ENCODE measurements at regions not wholly inside any gene's neighbourhood (a gene's known extent, or its start where the extent isn't known, plus 50 kb on each side); places are given as distances from the start of the nearest gene placed in this dataset.

DNA sequence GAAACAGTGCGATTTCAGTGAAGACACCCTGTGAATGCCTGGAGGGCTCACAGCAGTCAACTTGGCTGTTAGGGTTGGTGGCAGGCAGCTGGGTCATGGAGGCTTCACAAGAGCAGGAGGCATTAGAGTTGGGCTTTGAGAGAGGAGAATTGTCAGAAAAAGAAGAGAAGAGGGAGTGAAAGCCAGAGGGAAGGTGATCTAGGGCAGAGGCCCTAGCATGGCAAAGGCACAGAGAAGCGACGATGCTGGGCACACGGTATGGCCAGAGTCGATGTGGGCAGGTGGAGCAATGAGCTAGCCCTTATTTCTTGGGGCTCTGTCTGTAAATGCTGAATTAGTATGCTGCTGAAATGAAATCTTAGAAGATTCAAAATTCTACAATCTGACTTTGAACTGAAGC lies 52.6 kb upstream of the OLFM4 start:
- TF ChIP-seq, protein P1, sequence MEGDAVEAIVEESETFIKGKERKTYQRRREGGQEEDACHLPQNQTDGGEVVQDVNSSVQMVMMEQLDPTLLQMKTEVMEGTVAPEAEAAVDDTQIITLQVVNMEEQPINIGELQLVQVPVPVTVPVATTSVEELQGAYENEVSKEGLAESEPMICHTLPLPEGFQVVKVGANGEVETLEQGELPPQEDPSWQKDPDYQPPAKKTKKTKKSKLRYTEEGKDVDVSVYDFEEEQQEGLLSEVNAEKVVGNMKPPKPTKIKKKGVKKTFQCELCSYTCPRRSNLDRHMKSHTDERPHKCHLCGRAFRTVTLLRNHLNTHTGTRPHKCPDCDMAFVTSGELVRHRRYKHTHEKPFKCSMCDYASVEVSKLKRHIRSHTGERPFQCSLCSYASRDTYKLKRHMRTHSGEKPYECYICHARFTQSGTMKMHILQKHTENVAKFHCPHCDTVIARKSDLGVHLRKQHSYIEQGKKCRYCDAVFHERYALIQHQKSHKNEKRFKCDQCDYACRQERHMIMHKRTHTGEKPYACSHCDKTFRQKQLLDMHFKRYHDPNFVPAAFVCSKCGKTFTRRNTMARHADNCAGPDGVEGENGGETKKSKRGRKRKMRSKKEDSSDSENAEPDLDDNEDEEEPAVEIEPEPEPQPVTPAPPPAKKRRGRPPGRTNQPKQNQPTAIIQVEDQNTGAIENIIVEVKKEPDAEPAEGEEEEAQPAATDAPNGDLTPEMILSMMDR (IDR thresholded peaks at IDR 0.05), result no peak
- ATAC-seq (ENCODE audit: low FRiP score) (no peak), DNase-seq (ENCODE audit: low spot score) (no peak)

DNA sequence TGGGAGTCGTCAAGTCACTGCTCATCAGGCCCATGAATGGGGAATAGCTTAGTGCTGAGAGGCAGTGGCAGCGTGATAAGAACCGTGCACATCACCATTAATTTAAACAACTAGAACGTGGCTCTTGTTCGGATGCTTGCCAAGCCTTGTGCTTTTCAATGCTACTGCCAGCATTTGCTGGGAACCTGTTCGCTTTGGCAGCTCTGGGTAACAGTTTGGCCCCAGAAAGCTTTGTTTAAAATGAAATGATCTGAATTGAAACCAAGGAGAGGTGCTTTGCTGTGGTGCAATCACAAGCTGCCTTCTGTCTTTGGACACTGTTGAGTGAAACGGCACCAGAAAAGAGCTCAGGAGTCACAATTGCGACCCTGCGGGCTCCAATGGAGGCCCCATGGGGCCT lies 53.5 kb upstream of the OLFM4 start:
- DNase-seq (ENCODE audit: low spot score) (no peak), ATAC-seq (ENCODE audit: low FRiP score) (no peak)
- TF ChIP-seq, protein P1 (IDR thresholded peaks at IDR 0.05), result no peak

DNA sequence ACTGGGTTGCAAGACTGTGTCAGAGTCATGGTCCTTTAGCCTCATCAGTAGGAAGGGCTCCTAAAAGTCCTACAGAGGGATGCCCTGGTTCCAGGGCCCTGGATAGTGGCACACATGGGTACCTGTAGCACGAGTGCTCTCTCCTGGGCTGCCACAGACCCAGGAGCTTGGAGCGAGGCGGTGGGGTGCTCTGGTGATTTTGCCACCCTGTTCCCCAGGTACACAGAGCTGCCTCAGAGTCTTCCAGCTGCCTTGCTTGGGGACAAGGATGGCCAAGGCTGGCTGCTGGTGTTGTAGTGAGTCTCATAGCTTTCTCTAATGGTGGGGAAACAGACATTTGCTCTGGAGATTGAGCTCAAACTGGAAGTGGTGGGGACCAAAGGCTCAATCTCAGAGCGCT lies 53.9 kb upstream of the OLFM4 start:
- TF ChIP-seq, protein P1 (IDR thresholded peaks at IDR 0.05), result no peak
- ATAC-seq (ENCODE audit: low FRiP score), result no peak

DNA sequence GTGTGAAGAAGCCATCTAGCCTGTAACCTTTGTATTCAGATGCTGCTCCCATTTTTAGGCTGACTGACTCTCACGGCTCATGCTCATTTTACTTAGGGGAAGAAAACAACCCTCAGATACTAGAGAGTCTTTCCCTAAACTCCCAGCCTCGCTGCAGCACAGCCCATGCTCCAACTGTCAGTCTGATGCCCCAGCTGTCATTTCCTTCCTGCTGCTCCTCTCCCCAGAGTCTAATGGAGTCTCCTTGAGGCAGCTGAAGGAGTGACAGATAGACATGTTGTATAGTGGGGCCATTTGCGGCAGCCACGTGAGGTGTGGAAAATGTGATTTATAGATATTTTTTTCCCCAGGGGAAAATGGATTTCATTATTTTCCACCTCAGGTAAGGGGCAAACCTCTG lies 59.2 kb upstream of the OLFM4 start:
- TF ChIP-seq, protein P1 (IDR thresholded peaks at IDR 0.05), result no peak
- ATAC-seq (ENCODE audit: low FRiP score) (no peak), DNase-seq (ENCODE audit: low spot score) (no peak)

More for the DNA sequence above, 53.9 kb upstream of the OLFM4 start:
- DNase-seq (ENCODE audit: low spot score), result no peak

DNA sequence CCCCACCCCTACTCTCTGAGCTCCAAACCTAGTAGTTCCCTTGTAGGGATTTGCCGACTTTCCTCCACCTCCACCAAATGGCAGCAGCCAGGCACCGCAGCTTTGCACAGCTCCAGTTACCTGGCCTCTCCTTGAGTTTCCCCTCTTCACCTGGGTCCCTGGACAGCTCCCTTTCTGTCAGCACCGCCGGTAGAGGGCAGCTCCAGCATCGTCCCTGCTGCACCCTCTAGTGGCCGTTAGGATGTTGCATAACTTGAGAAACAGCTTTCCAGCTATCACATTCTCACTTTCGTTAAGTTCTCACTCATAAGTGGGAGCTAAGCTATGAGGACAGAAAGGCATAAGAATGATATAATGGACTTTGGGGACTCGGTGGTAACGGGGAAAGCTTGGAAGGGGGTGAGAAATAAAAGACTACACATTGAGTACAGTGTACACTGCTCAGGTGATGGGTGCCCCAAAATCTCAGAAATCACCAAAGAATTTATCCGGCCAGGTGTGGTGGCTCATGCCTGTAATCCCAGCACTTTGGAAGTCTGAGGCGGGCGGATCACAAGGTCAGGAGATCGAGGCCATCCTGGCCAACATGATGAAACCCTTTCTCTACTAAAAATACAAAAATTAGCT lies 60.4 kb upstream of the OLFM4 start:
- ATAC-seq (ENCODE audit: low FRiP score), result peak; percentile 37
- TF ChIP-seq, protein P1 (IDR thresholded peaks at IDR 0.05), result no peak

DNA sequence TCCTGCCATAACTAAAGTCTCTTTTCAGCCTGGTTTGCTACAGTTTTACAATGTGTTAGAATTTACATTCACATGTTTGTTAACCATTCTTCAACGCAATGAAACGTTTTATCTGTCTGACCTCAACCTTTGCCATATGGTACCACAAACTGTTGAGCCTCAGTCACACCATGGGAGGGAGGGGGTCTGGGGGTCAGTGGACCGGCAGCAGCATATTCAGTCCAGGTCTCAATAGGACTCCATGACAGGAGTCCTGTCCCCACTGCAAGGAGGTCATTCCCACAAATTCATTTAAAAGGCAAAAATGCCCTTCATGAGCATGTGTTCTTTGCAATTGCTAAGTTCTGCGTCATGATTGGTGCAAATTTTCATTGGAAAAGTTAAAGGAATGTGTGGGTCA lies 66.6 kb upstream of the OLFM4 start:
- no peak for DNase-seq (ENCODE audit: low spot score)
- ATAC-seq (ENCODE audit: low FRiP score), result no peak
- TF ChIP-seq, protein P1 (IDR thresholded peaks at IDR 0.05), result no peak

More for the DNA sequence above, 60.4 kb upstream of the OLFM4 start:
- peak; percentile 31 for DNase-seq (ENCODE audit: low spot score)

DNA sequence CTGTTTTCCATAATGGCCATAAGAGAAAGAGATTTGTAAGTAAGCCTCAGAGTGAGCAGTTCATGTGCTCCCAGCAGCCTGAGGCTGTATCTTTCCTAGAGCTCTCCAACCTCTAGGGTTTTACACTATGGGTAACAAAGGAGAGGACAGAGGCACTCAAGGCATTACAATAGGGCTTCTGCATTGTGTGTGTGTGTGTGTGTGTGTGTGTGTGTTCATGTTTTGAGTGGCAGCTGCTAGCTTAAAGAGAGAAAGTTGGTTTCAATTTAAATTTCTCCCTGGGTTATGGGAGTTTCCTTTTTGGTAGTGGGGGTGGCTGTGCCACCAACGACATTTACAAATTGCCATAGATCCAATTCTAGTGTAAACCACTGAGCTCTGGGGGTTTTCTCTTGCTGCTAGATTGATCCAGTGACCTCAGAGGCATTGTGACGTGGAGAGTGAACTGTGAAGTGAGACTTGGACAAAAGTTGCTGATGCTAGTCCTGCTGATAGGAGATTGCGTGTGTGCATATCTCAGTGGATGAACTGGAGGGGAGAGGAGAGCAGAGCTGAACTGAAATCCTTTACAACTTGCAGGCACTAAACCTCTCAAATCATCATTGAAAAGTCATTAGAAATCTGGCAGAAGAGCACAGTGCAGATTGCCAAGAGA lies 67.2 kb upstream of the OLFM4 start:
- TF ChIP-seq, protein P1 (IDR thresholded peaks at IDR 0.05), result no peak
- DNase-seq (ENCODE audit: low spot score), result no peak
- no peak for ATAC-seq (ENCODE audit: low FRiP score)
